ENCODE measurements at regions not wholly inside any gene's neighbourhood (a gene's known extent, or its start where the extent isn't known, plus 50 kb on each side); places are given as distances from the start of the nearest gene placed in this dataset.
"Not testable (repeated sequence)": the region's sequence is repeated elsewhere in the genome, so short reads cannot be mapped to it uniquely, and the experiment has no call there.

DNA sequence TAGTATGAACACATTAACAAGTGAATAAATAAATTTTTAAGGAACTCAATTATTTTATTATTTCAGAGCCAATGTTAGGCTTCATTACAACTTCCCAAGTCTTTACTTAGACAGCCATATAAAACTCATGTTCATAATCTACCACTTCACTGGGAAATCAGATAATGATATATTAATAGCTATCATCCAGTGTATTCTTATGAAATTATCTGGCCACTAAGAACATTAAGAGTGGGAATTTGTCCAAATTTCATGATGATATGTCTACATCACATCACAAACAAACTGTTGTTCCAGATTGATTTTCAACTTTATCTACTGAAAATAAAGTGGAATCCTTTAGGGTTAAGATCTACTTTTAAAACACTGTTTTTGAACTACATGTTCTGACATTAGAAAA lies 668.6 kb downstream of the EFNA5 start:
- no peak overlapping the region for H3K4me3 Mint-ChIP-seq
- ATAC-seq (no peak), DNase-seq (no peak)
- H3K27me3 Mint-ChIP-seq: no peaks in the 10 kb centered on the region
- peaks cover 7% of the 10 kb centered on the region for H3K9me3 Mint-ChIP-seq (ENCODE audit: low read depth)
- POLR2A ChIA-PET: no interaction called here
- CTCF ChIA-PET: no interaction called here
- H3K27ac Mint-ChIP-seq: no peak overlapping the region
- H3K4me1 Mint-ChIP-seq: no peaks in the 10 kb centered on the region
- no peaks in the 10 kb centered on the region for H3K36me3 Mint-ChIP-seq (ENCODE audit: low read depth)
- intact Hi-C loops (cut with DNase I, micrococcal nuclease): no loop called here

- H3K9me3 Mint-ChIP-seq (ENCODE audit: low read depth); H3K4me1 Mint-ChIP-seq; intact Hi-C loops (cut with DNase I, micrococcal nuclease); H3K27ac Mint-ChIP-seq; ATAC-seq; H3K4me3 Mint-ChIP-seq; DNase-seq; H3K36me3 Mint-ChIP-seq (ENCODE audit: low read depth); H3K27me3 Mint-ChIP-seq; CTCF ChIA-PET; POLR2A ChIA-PET: not testable (repeated sequence)
Observed at GRCh38 chr5:106999506-106999905, 671.2 kb downstream of the EFNA5 start.

DNA sequence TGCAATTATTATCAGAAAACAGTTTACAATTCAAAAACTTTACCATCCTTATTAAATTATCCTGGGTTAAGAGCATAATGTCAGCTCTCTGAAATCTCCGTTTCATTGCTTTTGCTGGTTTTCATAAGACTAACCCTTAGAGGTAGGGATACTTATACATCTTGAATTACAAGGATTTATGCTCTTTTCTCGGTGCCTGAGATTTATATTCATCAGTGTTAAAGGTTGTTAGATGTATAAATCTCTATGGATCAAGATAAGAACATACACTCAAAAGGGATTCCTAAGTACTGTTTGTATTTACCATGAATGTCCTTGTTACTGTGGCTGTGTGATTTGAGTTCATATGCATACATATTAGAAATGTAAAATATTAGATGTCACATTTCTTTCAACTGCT lies 684.7 kb downstream of the EFNA5 start:
- POLR2A ChIA-PET: no interaction called here
- H3K9me3 Mint-ChIP-seq (ENCODE audit: low read depth): peaks cover under 1% of the 10 kb centered on the region
- no peaks in the 10 kb centered on the region for H3K36me3 Mint-ChIP-seq (ENCODE audit: low read depth)
- no peak overlapping the region for H3K4me3 Mint-ChIP-seq
- CTCF ChIA-PET: no interaction called here
- intact Hi-C loops (cut with DNase I, micrococcal nuclease): no loop called here
- ATAC-seq (no peak), DNase-seq (no peak)
- no peaks in the 10 kb centered on the region for H3K4me1 Mint-ChIP-seq
- H3K27me3 Mint-ChIP-seq: no peaks in the 10 kb centered on the region
- H3K27ac Mint-ChIP-seq: no peak overlapping the region

- H3K4me1 Mint-ChIP-seq: no peaks in the 10 kb centered on the region
- H3K36me3 Mint-ChIP-seq (ENCODE audit: low read depth): no peaks in the 10 kb centered on the region
- no peak overlapping the region for H3K4me3 Mint-ChIP-seq
- intact Hi-C loops (cut with DNase I, micrococcal nuclease): no loop called here
- DNase-seq (no peak), ATAC-seq (no peak)
- no peak overlapping the region for H3K27ac Mint-ChIP-seq
- H3K27me3 Mint-ChIP-seq: no peaks in the 10 kb centered on the region
- peaks cover 1% of the 10 kb centered on the region for H3K9me3 Mint-ChIP-seq (ENCODE audit: low read depth)
- POLR2A ChIA-PET: no interaction called here
- CTCF ChIA-PET: no interaction called here
Observed at GRCh38 chr5:106985174-106985573, 685.6 kb downstream of the EFNA5 start.

GRCh38 chr5:106979178-106979577 lies 691.6 kb downstream of the EFNA5 start:
- H3K27me3 Mint-ChIP-seq; H3K36me3 Mint-ChIP-seq (ENCODE audit: low read depth); H3K4me1 Mint-ChIP-seq; POLR2A ChIA-PET; intact Hi-C loops (cut with DNase I, micrococcal nuclease); CTCF ChIA-PET; DNase-seq; H3K9me3 Mint-ChIP-seq (ENCODE audit: low read depth); ATAC-seq; H3K4me3 Mint-ChIP-seq; H3K27ac Mint-ChIP-seq: not testable (repeated sequence)

- H3K36me3 Mint-ChIP-seq (ENCODE audit: low read depth); H3K27ac Mint-ChIP-seq; H3K4me3 Mint-ChIP-seq; DNase-seq; ATAC-seq; intact Hi-C loops (cut with DNase I, micrococcal nuclease); H3K9me3 Mint-ChIP-seq (ENCODE audit: low read depth); H3K4me1 Mint-ChIP-seq; CTCF ChIA-PET; H3K27me3 Mint-ChIP-seq; POLR2A ChIA-PET: not testable (repeated sequence)
Observed at GRCh38 chr5:106978582-106979165, 692.1 kb downstream of the EFNA5 start.

- Mint-ChIP-seq H3K4me3 (no peak overlapping the region), H3K27me3 (no peaks in the 10 kb centered on the region), H3K9me3 (ENCODE audit: low read depth) (peaks cover 1% of the 10 kb centered on the region), H3K4me1 (no peaks in the 10 kb centered on the region), H3K27ac (no peak overlapping the region), H3K36me3 (ENCODE audit: low read depth) (no peaks in the 10 kb centered on the region)
- ChIA-PET POLR2A (interaction anchor here (0.6 kb wide), 1 partner anchor 199 kb away, joined by 3 read pairs; no protein-coding TSS in a partner anchor), CTCF (no interaction called here)
- intact Hi-C loops (cut with DNase I, micrococcal nuclease): no loop called here
- DNase-seq (no peak), ATAC-seq (no peak)
Observed at GRCh38 chr5:106976363-106976762, 694.4 kb downstream of the EFNA5 start.

GRCh38 chr5:106974272-106974671 lies 696.5 kb downstream of the EFNA5 start:
- DNase-seq (no peak), ATAC-seq (no peak)
- ChIA-PET POLR2A (no interaction called here), CTCF (no interaction called here)
- no peaks in the 10 kb centered on the region for H3K9me3 Mint-ChIP-seq (ENCODE audit: low read depth)
- no peak overlapping the region for H3K27ac Mint-ChIP-seq
- no peak overlapping the region for H3K4me3 Mint-ChIP-seq
- H3K36me3 Mint-ChIP-seq (ENCODE audit: low read depth): no peaks in the 10 kb centered on the region
- H3K4me1 Mint-ChIP-seq: no peaks in the 10 kb centered on the region
- intact Hi-C loops (cut with DNase I, micrococcal nuclease): no loop called here
- H3K27me3 Mint-ChIP-seq: no peaks in the 10 kb centered on the region

DNA sequence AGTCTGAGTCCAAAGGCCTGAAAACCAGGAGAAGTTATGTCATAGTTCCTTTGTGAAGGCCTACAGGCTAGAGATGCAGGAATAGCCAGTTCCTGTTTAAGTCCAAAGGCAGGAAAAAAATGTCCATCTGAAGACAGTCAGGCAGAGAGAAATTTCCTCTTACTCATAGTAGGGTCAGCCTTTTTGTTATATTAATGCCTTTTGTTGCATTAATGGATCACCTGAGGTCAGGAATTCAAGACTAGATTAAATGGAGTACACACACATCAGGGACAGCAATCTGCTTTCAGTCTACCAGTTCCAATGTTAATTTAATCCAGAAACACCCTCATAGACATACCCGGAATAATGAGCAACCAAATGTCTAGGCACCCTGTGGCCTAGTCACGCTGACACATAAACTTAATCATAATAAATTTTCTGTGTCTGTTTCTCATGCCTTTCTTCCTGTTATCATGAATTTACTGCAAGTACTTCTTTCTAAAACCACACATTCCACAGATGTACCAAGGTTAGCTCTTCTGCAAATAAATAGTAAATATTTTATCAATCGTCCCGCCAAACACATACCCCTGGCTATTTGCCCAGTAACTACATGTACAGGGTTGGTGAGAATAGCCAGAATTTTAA lies 703.9 kb downstream of the EFNA5 start:
- Mint-ChIP-seq H3K27me3 (no peaks in the 10 kb centered on the region), H3K4me1 (no peaks in the 10 kb centered on the region), H3K4me3 (no peak overlapping the region), H3K36me3 (ENCODE audit: low read depth) (no peaks in the 10 kb centered on the region), H3K9me3 (ENCODE audit: low read depth) (peaks cover 2% of the 10 kb centered on the region), H3K27ac (no peak overlapping the region)
- intact Hi-C loops (cut with DNase I, micrococcal nuclease): no loop called here
- POLR2A ChIA-PET: no interaction called here
- CTCF ChIA-PET: interaction anchor here (0.8 kb wide), 1 partner anchor 363 kb away, joined by 3 read pairs; no protein-coding TSS in a partner anchor
- ATAC-seq: no peak
- no peak for DNase-seq

DNA sequence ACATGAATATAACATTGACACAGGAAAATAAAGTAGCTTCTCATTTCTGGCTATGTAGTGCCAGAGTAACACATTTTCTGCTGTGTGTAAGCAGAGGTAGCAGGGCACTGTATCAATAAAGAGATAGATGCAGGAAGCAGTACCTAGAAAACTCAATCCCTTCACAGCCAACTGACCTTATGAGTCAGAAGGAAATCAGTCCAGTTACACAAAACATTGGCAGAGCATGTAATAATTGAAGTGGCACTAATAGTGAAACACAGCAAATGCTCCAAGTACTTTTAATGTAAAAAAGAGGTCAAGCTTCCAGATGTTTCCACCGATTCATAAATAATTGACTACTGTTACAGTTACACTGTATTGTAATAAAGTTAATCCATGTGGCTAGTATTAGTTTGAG lies 706.6 kb downstream of the EFNA5 start:
- Mint-ChIP-seq H3K27me3 (no peaks in the 10 kb centered on the region), H3K4me1 (no peaks in the 10 kb centered on the region), H3K4me3 (no peak overlapping the region), H3K36me3 (ENCODE audit: low read depth) (no peaks in the 10 kb centered on the region), H3K9me3 (ENCODE audit: low read depth) (peaks cover 2% of the 10 kb centered on the region), H3K27ac (no peak overlapping the region)
- ATAC-seq: no peak
- POLR2A ChIA-PET: no interaction called here
- CTCF ChIA-PET: no interaction called here
- no peak for DNase-seq
- intact Hi-C loops (cut with DNase I, micrococcal nuclease): no loop called here

DNA sequence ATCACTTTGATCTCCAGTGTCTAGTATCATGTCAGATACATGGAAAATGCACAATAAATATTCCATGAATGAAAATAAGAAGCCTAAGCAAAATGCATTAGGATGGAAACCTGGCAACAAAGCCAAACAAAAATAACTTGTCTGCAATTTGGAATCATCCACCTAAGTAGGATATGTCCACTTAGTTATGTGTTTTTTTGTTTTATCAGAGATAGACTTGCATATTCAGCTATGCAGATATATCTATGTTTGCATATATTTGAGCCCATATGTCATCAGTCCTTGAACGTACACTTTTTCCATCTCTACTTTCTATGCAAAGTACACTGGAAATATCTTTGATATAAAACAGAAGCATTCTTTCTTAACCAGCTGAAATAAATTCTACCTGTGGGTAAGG lies 707.1 kb downstream of the EFNA5 start:
- H3K27me3 Mint-ChIP-seq: no peaks in the 10 kb centered on the region
- intact Hi-C loops (cut with DNase I, micrococcal nuclease): no loop called here
- ATAC-seq (no peak), DNase-seq (no peak)
- H3K9me3 Mint-ChIP-seq (ENCODE audit: low read depth): peaks cover 2% of the 10 kb centered on the region
- ChIA-PET POLR2A (no interaction called here), CTCF (no interaction called here)
- no peak overlapping the region for H3K4me3 Mint-ChIP-seq
- no peaks in the 10 kb centered on the region for H3K36me3 Mint-ChIP-seq (ENCODE audit: low read depth)
- H3K27ac Mint-ChIP-seq: no peak overlapping the region
- no peaks in the 10 kb centered on the region for H3K4me1 Mint-ChIP-seq

DNA sequence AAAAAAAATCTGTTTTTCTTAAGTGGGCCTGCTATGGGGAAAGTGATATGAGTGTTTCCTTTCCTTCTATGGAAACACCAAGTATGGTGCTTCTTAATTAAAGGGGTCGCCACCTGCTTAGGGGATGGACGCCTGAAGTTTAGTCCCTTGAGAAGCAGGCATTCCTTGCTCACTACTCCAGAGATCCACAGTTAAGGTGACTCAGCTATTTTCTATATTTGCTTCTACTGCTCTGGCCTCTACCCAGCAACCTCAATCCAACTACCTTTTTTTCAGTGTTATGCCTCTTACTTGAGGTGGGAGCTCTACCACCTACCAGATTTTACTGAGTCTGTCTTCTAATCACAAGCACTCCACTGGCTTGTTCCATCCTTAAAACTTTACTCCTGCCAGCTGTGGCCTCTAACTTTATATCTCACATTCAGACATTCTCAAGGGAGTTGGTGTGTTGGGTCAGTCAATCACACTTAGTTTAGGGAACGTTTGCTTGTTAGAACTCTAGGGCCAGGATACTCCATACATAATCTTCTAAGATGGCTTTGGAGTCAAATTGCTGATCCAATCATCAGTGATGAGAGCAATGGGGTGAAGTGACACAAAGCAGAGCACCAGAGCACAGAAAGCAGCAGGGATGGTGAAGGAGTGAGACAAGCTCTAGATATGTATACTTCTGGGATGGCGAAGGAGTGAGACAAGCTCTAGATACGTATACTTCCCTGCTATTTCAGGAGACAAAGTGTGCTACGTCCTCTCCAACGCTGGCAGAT lies 708.1 kb downstream of the EFNA5 start:
- ChIA-PET CTCF (no interaction called here), POLR2A (no interaction called here)
- no peak for DNase-seq
- H3K4me1 Mint-ChIP-seq: no peaks in the 10 kb centered on the region
- intact Hi-C loops (cut with DNase I, micrococcal nuclease): no loop called here
- no peak overlapping the region for H3K4me3 Mint-ChIP-seq
- no peaks in the 10 kb centered on the region for H3K27me3 Mint-ChIP-seq
- no peak overlapping the region for H3K27ac Mint-ChIP-seq
- no peak for ATAC-seq
- H3K36me3 Mint-ChIP-seq (ENCODE audit: low read depth): no peaks in the 10 kb centered on the region
- H3K9me3 Mint-ChIP-seq (ENCODE audit: low read depth): peaks cover 2% of the 10 kb centered on the region
